H54 (cell line): ENCODE measurements at regions not wholly inside any gene's neighbourhood (a gene's known extent, or its start where the extent isn't known, plus 50 kb on each side); places are given as distances from the start of the nearest gene placed in this dataset.
"Not testable (repeated sequence)": the region's sequence is repeated elsewhere in the genome, so short reads cannot be mapped to it uniquely, and the experiment has no call there.

Experiments used
- DNase-seq: peaks from one replicate; pipeline ENCODE4 v3.0.0; 2011; ENCODE audit warnings: low spot score, mixed read lengths; ENCODE audit not compliant: insufficient read length
- FAIRE-seq: peaks from 3 replicates; lab custom pipeline; 2011; peaks lifted over from hg19 to GRCh38; lab: Jason Lieb, UNC
- POLR2A ChIP-seq: IDR thresholded peaks from 2 replicates; pipeline ENCODE4 v1.6.1; 2011; ENCODE audit warnings: low read depth, mild to moderate bottlenecking, low read length

- FAIRE-seq (no peak), DNase-seq (no peak)
- TF ChIP-seq POLR2A, result no peak
Measured at GRCh38 chr13:34176633-34177032, 358.7 kb downstream of the RFC3 start.

GRCh38 chr13:34179481-34179880 lies 361.5 kb downstream of the RFC3 start:
- no peak for DNase-seq
- FAIRE-seq, result no peak
- TF ChIP-seq POLR2A, result no peak

GRCh38 chr13:34179927-34180326 lies 362.0 kb downstream of the RFC3 start:
- FAIRE-seq (no peak), DNase-seq (no peak)
- TF ChIP-seq POLR2A, result no peak

GRCh38 chr13:34181256-34181655 lies 363.3 kb downstream of the RFC3 start:
- DNase-seq, result not testable (repeated sequence)

GRCh38 chr13:34189946-34190345 lies 372.0 kb downstream of the RFC3 start:
- no peak for TF ChIP-seq POLR2A
- DNase-seq (no peak), FAIRE-seq (no peak)

More at GRCh38 chr13:34181256-34181655, 363.3 kb downstream of the RFC3 start:
- not testable (repeated sequence) for FAIRE-seq

GRCh38 chr13:34201050-34201913 lies 383.3 kb downstream of the RFC3 start:
- no peak for DNase-seq
- no peak for TF ChIP-seq POLR2A
- no peak for FAIRE-seq

- FAIRE-seq (no peak), DNase-seq (peak; percentile 3)
Measured at GRCh38 chr13:34207334-34207733, 389.4 kb downstream of the RFC3 start.

GRCh38 chr13:34207872-34208271 lies 389.9 kb downstream of the RFC3 start:
- no peak for FAIRE-seq
- DNase-seq, result no peak
- no peak for TF ChIP-seq POLR2A

More at GRCh38 chr13:34207334-34207733, 389.4 kb downstream of the RFC3 start:
- no peak for TF ChIP-seq POLR2A

GRCh38 chr13:34208336-34208735 lies 390.4 kb downstream of the RFC3 start:
- FAIRE-seq, result no peak
- TF ChIP-seq POLR2A, result no peak
- DNase-seq, result no peak

GRCh38 chr13:34210341-34210740 lies 392.4 kb downstream of the RFC3 start:
- DNase-seq (no peak), FAIRE-seq (no peak)
- no peak for TF ChIP-seq POLR2A

GRCh38 chr13:34214686-34215085 lies 396.7 kb downstream of the RFC3 start:
- FAIRE-seq (no peak), DNase-seq (no peak)
- no peak for TF ChIP-seq POLR2A

- FAIRE-seq, result no peak
- DNase-seq, result no peak
- TF ChIP-seq POLR2A, result no peak
Measured at GRCh38 chr13:34216256-34216655, 398.3 kb downstream of the RFC3 start.

- FAIRE-seq, result no peak
- no peak for TF ChIP-seq POLR2A
- no peak for DNase-seq
Measured at GRCh38 chr13:34217343-34218025, 399.5 kb downstream of the RFC3 start.

- no peak for FAIRE-seq
- TF ChIP-seq POLR2A, result no peak
- DNase-seq, result no peak
Measured at GRCh38 chr13:34223984-34224383, 406.0 kb downstream of the RFC3 start.

GRCh38 chr13:34224877-34225276 lies 406.9 kb downstream of the RFC3 start:
- no peak for TF ChIP-seq POLR2A
- DNase-seq, result no peak
- FAIRE-seq, result no peak
